ENCODE measurements at regions not wholly inside any gene's neighbourhood (a gene's known extent, or its start where the extent isn't known, plus 50 kb on each side); places are given as distances from the start of the nearest gene placed in this dataset.

GRCh38 chr6:121732641-121733040, 297.2 kb downstream of the GJA1 start (continued):
- TF ChIP-seq PBX3 (CRISPR knock-in tag; IDR thresholded peaks at IDR 0.05; ENCODE audit: borderline replicate concordance), result no peak
- no peak for TF ChIP-seq MATR3 (CRISPR knock-in tag; IDR thresholded peaks at IDR 0.05)
- TF ChIP-seq DPF2 (CRISPR knock-in tag; IDR thresholded peaks at IDR 0.05; ENCODE audit: borderline replicate concordance, low read depth), result no peak
- TF ChIP-seq STAT5B (CRISPR knock-in tag; IDR thresholded peaks at IDR 0.05), result no peak
- no peak for TF ChIP-seq IRF2 (CRISPR knock-in tag; IDR thresholded peaks at IDR 0.05)
- TF ChIP-seq KLF13 (CRISPR knock-in tag; IDR thresholded peaks at IDR 0.05), result no peak
- no peak for TF ChIP-seq PHF21A (CRISPR knock-in tag; IDR thresholded peaks at IDR 0.05)
- TF ChIP-seq ZFYVE20 (CRISPR knock-in tag; IDR thresholded peaks at IDR 0.05; ENCODE audit: borderline replicate concordance, low read depth), result no peak
- TF ChIP-seq TERF1 (CRISPR knock-in tag; IDR thresholded peaks at IDR 0.05), result no peak

- intact Hi-C loops (cut with micrococcal nuclease; ENCODE audit: unreplicated experiment) (no loop called here), in situ Hi-C loops (cut with HindIII; ENCODE audit: extremely low pct_ligation_motif_present, low pct_unique_long_range_greater_than_20kb) (no loop called here)
- POLR2A ChIA-PET, result no interaction called here
- TF ChIP-seq FOXK1 (CRISPR knock-in tag; IDR thresholded peaks at IDR 0.05; ENCODE audit: borderline replicate concordance, low read depth) (no peak), ZFYVE20 (CRISPR knock-in tag; IDR thresholded peaks at IDR 0.05; ENCODE audit: borderline replicate concordance, low read depth) (no peak), AFF4 (CRISPR knock-in tag; IDR thresholded peaks at IDR 0.05) (no peak), ZBTB49 (CRISPR knock-in tag; IDR thresholded peaks at IDR 0.05; ENCODE audit: borderline replicate concordance) (no peak), ZNF549 (CRISPR knock-in tag; IDR thresholded peaks at IDR 0.05) (no peak), SATB2 (CRISPR knock-in tag; IDR thresholded peaks at IDR 0.05) (no peak)
Observed at GRCh38 chr6:121733234-121733633, 297.8 kb downstream of the GJA1 start.

More at GRCh38 chr6:121733234-121733633, 297.8 kb downstream of the GJA1 start:
- Histone ChIP-seq H3K9me3 (ENCODE audit: low read length) (0 out of 2 replicates have a peak, but pooled peaks cover 4% of the 10 kb centered on the region), H3K4me3 (replicated peaks in 1 of 3; ENCODE audit: insufficient read depth in 1 of 3, low read depth in 2 of 3, low read length in 3 of 3) (no peak overlapping the region), H3K9ac (ENCODE audit: insufficient read depth, low read depth, low read length) (no peak overlapping the region), H2AFZ (ENCODE audit: low read length) (no peak overlapping the region), H3K36me3 (replicated peaks in 1 of 2; ENCODE audit: control insufficient read depth in 1 of 2, insufficient read depth in 2 of 2, low read length in 2 of 2) (no peaks in the 10 kb centered on the region), H3K27me3 (ENCODE audit: control insufficient read depth in 1 of 2, insufficient read depth in 2 of 2, low read length in 2 of 2) (no peaks in the 10 kb centered on the region), H4K20me1 (ENCODE audit: insufficient read depth, low read length) (no peaks in the 10 kb centered on the region), H3K79me2 (ENCODE audit: insufficient read depth, low read length) (no peaks in the 10 kb centered on the region), H3K4me1 (ENCODE audit: insufficient read depth, low read length) (no peaks in the 10 kb centered on the region), H3K4me2 (ENCODE audit: low read depth, low read length) (no peak overlapping the region), H3K27ac (ENCODE audit: extremely low read length, insufficient read depth, low read length) (no peak overlapping the region)
- FAIRE-seq, result no peak
- no peak for DNase-seq (ENCODE audit: low spot score)
- ATAC-seq, result no peak
- CTCF ChIA-PET (ENCODE audit: low intra/inter-chr PET ratio, low total read pairs), result no interaction called here
- BruUV-seq (replicated peaks), result no TSS peak
